K562 (cell line): ENCODE measurements at regions not wholly inside any gene's neighbourhood (a gene's known extent, or its start where the extent isn't known, plus 50 kb on each side); places are given as distances from the start of the nearest gene placed in this dataset.

Experiments
- CCNT2 ChIP-seq: IDR thresholded peaks from 2 replicates; pipeline ENCODE4 v1.6.1; 2011; ENCODE audit warnings: borderline replicate concordance, low read depth, mild to moderate bottlenecking, moderate library complexity, mixed read lengths, low read length; ENCODE audit not compliant: insufficient read length; ENCODE audit errors: extremely low read depth
- KLF10 ChIP-seq: fragments of 250-450 bp; sonication (Bioruptor Pico); IDR thresholded peaks from 2 replicates; pipeline ENCODE4 v1.6.1; 2021; ENCODE audit warnings: matching md5 sums
- MEF2A ChIP-seq: IDR thresholded peaks from 2 replicates; pipeline ENCODE4 v1.6.1; 2011; ENCODE audit warnings: low read depth, mild to moderate bottlenecking, low read length, moderate library complexity; ENCODE audit not compliant: control insufficient read depth
- RCOR1 ChIP-seq, 2 experiments: IDR thresholded peaks; 2 replicates each; pipeline ENCODE4 v1.6.1; 2012; ENCODE audit warnings: low read depth in 2 of 2, low read length in 2 of 2, borderline replicate concordance in 1 of 2, improper control_type of control experiment in 1 of 2
- SMAD2 ChIP-seq: fragments of 150-350 bp; IDR thresholded peaks from 2 replicates; pipeline ENCODE4 v1.6.1; 2014; ENCODE audit warnings: low read depth, mild to moderate bottlenecking, low read length
- SMARCA5 ChIP-seq: fragments of 450-650 bp; IDR thresholded peaks from 2 replicates; pipeline ENCODE4 v1.6.1; 2016
- TBL1XR1 ChIP-seq, 2 experiments: IDR thresholded peaks; 2 replicates each; pipeline ENCODE4 v1.6.1; 2012; ENCODE audit warnings: improper control_type of control experiment in 2 of 2, low read length in 2 of 2, mild to moderate bottlenecking in 1 of 2

- TF ChIP-seq SMAD2 (no peak), TBL1XR1 (IDR thresholded peaks at IDR 0.05; ENCODE audit: low read length in 2 of 2) (no peak), RCOR1 (IDR thresholded peaks at IDR 0.05; ENCODE audit: borderline replicate concordance in 1 of 2, low read depth in 2 of 2, low read length in 2 of 2) (no peak), MEF2A (no peak), SMARCA5 (no peak), KLF10 (CRISPR knock-in tag) (no peak), CCNT2 (no peak)
Observed at GRCh38 chr2:240326246-240326645, 109.2 kb upstream of the GPC1 start.
